Stomach (tissue), 4 donors: ENCODE measurements at regions not wholly inside any gene's neighbourhood (a gene's known extent, or its start where the extent isn't known, plus 50 kb on each side); places are given as distances from the start of the nearest gene placed in this dataset.

Experiments used
- EP300 ChIP-seq: sonication (generic); formaldehyde crosslinking; IDR thresholded peaks from one replicate; pipeline ENCODE4 v1.6.1; 2017; ENCODE audit warnings: antibody characterized with exemption
- POLR2A ChIP-seq, 4 donors: fragments of 450-650 bp; IDR thresholded peaks; one replicate each; pipeline ENCODE4 v1.6.1; 2016; ENCODE audit warnings: antibody characterized with exemption in 4 of 4, control low read depth in 2 of 4, mild to moderate bottlenecking in 1 of 4, moderate library complexity in 1 of 4
- POLR2AphosphoS5 ChIP-seq, 3 donors: sonication (generic); formaldehyde crosslinking; IDR thresholded peaks; one replicate each; pipeline ENCODE4 v1.6.1; 2016; ENCODE audit warnings: antibody characterized with exemption in 3 of 3

- TF ChIP-seq EP300 (no peak), POLR2A (IDR thresholded peaks at IDR 0.05) (no peak), POLR2AphosphoS5 (IDR thresholded peaks at IDR 0.05) (no peak)
Observed at GRCh38 chr15:96837241-96837970, 506.9 kb downstream of the NR2F2 start.
